Adrenal gland (tissue), 5 donors: ENCODE measurements at regions not wholly inside any gene's neighbourhood (a gene's known extent, or its start where the extent isn't known, plus 50 kb on each side); places are given as distances from the start of the nearest gene placed in this dataset.

Experiments used
- CTCF ChIP-seq, 6 experiments: fragments of 450-650 bp in 4 of 6; fragments of 200-600 bp in 2 of 6; sonication (generic) in 1 of 6; IDR thresholded peaks; 1 replicate in 5 of 6; 2 replicates in 1 of 6; pipeline versions ENCODE4 v1.5.1 to v1.8.0; 2016 to 2021; ENCODE audit warnings: antibody characterized with exemption in 6 of 6, mild to moderate bottlenecking in 2 of 6, moderate library complexity in 1 of 6
- POLR2A ChIP-seq, 2 donors: fragments of 450-650 bp; IDR thresholded peaks; one replicate each; pipeline ENCODE4 v1.6.1; 2017; ENCODE audit warnings: antibody characterized with exemption in 2 of 2, mild to moderate bottlenecking in 2 of 2, moderate library complexity in 1 of 2
- donor health status: DM: no; HTN: no; CAD: no.

DNA sequence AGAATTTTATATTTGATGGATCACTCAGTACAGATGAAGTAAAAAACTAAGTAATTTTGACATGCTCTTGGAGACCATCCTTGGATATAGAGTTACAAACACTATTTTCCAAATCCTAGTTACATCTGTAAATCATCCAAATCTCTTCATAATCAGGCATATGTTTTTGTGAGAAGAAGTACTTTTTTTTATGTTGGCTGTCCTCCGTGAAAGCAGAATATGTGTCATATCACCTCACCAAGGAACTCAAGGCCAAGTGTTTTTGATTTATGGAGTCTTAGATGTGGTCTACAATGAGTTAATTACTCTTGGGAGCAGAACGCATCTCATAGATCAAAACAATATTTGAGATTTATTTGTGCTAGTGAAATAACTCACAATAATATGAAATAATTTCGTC lies 416.5 kb upstream of the TGFBR2 start:
- TF ChIP-seq CTCF (IDR thresholded peaks at IDR 0.05) (no peak), POLR2A (IDR thresholded peaks at IDR 0.05) (no peak)
